Left lung (tissue), 4 donors: ENCODE measurements at regions not wholly inside any gene's neighbourhood (a gene's known extent, or its start where the extent isn't known, plus 50 kb on each side); places are given as distances from the start of the nearest gene placed in this dataset.
A peak's percentile ranks its signal among the peaks of the same experiment; 100 is the strongest.

ENCODE experiments used
- ATAC-seq: fragments of 200-7000 bp; cut with Tn5 transposase; one replicate; pipeline ENCODE4 v1.9.1; 2020; ENCODE audit warnings: moderate library complexity
- DNase-seq, 4 donors: peaks; one replicate each; pipeline ENCODE4 v3.0.0-alpha.2; 2013 to 2020
- H3K27ac ChIP-seq, 2 donors: fragments of 200-600 bp; sonication (generic) in 1 of 2; one replicate each; pipeline versions ENCODE4 v1.5.0 to v1.8.0; 2020 to 2021
- H3K27me3 ChIP-seq, 2 donors: fragments of 200-600 bp; sonication (generic) in 1 of 2; one replicate each; pipeline versions ENCODE4 v1.5.0 to v1.8.0; 2020 to 2021
- H3K36me3 ChIP-seq, 2 donors: fragments of 200-600 bp; sonication (generic) in 1 of 2; one replicate each; pipeline versions ENCODE4 v1.5.0 to v1.8.0; 2020 to 2021
- H3K4me1 ChIP-seq, 2 donors: fragments of 200-600 bp; one replicate each; pipeline ENCODE4 v1.8.0; 2021
- H3K4me3 ChIP-seq, 2 donors: fragments of 200-600 bp; sonication (generic) in 1 of 2; one replicate each; pipeline versions ENCODE4 v1.5.0 to v1.8.0; 2020 to 2021; ENCODE audit warnings: mild to moderate bottlenecking in 1 of 2
- H3K9me3 ChIP-seq, 2 donors: fragments of 200-600 bp; sonication (generic) in 1 of 2; one replicate each; pipeline versions ENCODE4 v1.5.0 to v1.8.0; 2020 to 2021
- CTCF ChIP-seq, 2 donors: fragments of 200-600 bp; sonication (generic) in 1 of 2; IDR thresholded peaks; one replicate each; pipeline versions ENCODE4 v1.5.0 to v1.8.0; 2021; ENCODE audit warnings: antibody characterized with exemption in 2 of 2
- intact Hi-C, 2 donors: fragments of 100-400 bp; cut with DNase I; formaldehyde crosslinking; loops; one replicate each; pipeline versions ENCODE4 v1.11.2 to v1.14.2; 2022
- donor health status: DM: no; HTN: yes; CAD: no.
- donor health status: DM: no; HTN: no; CAD: no.

DNA sequence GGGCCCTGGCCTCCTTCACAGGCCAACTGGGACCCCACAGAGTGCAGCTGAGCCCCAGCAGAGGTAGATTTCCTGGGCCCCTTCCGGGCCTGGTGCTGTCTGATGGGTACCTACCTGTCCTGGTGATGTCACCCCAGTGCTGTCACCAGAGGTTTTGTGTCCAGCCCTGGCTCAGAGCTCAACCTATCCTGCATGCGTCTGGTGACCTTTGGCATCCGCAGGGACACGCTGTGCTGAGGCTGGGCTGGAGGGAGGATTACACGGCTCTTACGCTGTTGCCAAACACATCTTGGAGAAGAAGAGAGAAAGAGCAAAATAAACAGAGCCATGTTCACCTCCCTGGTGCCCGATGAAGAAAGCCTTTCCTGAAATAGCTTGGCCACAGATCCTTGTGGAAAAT, 70.6 kb upstream of the MED9 start:
- Histone ChIP-seq H3K4me1 (peaks cover 0 to 34% of the 10 kb centered on the region in 2 donors), H3K4me3 (no peak overlapping the region), H3K9me3 (no peaks in the 10 kb centered on the region), H3K27ac (no peak overlapping the region), H3K27me3 (peaks cover 0 to 13% of the 10 kb centered on the region in 2 donors), H3K36me3 (no peaks in the 10 kb centered on the region)
- DNase-seq: peak in 1 of 4 donors; percentile 38
- no peak for ATAC-seq
- TF ChIP-seq CTCF (IDR thresholded peaks at IDR 0.05): no peak
- intact Hi-C loops: no loop called here

DNA sequence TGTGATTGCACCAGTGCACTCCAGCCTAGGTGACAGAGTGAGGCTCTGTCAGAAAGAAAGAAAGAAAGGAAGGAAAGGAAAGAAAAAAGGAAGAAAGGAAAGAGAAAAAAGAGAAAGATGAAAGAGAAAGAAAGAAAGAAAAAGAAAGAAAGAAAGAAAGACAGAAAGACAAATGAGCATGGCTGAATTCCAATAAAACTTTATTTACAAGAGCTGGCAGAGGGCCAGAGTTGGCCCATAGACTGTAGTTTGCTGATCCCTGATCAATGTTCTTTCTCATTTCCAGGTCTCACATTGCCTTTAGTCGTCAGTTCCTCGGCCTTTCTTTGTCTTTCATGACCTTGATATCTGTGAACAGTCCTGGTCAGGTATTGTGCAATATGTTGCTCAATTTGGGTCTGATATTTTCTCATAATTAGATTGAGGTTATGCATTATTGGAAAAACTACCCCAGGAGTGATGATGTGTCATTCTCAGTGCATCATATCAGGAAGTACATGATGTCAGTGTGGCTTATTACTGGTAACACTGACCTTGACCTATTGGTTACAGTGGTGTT, 68.5 kb upstream of the MED9 start:
- intact Hi-C loops: no loop called here
- Histone ChIP-seq H3K4me1 (peaks cover 0 to 27% of the 10 kb centered on the region in 2 donors), H3K36me3 (no peaks in the 10 kb centered on the region), H3K9me3 (no peaks in the 10 kb centered on the region), H3K4me3 (no peak overlapping the region), H3K27me3 (peaks cover 0 to 9% of the 10 kb centered on the region in 2 donors), H3K27ac (no peak overlapping the region)
- ATAC-seq (no peak), DNase-seq (no peak)
- no peak for TF ChIP-seq CTCF (IDR thresholded peaks at IDR 0.05)

DNA sequence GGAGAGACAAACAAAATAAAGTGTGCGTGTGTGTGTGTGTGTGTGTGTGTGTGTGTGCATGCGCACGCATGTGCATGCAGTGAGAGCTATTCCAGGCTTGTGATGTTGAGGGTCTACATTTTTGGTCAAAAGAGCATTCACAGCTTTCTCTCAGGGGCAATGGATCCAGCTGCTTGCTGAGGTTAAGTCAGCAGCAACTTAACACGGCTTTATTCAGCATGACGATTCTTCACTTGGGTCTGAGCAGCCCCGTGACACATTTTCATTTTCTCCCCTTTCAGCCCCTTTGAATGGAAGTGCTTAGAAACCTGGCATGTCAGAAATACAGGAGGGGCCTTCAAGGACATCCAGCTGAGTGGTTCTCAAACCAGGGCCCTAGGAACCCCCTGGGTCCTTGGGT, 66.4 kb upstream of the MED9 start:
- Histone ChIP-seq H3K4me3 (no peak overlapping the region), H3K27ac (no peak overlapping the region), H3K4me1 (peaks cover 0 to 14% of the 10 kb centered on the region in 2 donors), H3K9me3 (no peaks in the 10 kb centered on the region), H3K27me3 (no peaks in the 10 kb centered on the region), H3K36me3 (no peaks in the 10 kb centered on the region)
- no peak for TF ChIP-seq CTCF (IDR thresholded peaks at IDR 0.05)
- DNase-seq (no peak), ATAC-seq (no peak)
- intact Hi-C loops: no loop called here

GRCh38 chr17:17411692-17412091, 65.1 kb upstream of the MED9 start:
- H3K4me3 ChIP-seq: no peak overlapping the region
- H3K36me3 ChIP-seq: no peaks in the 10 kb centered on the region
- no peak for TF ChIP-seq CTCF (IDR thresholded peaks at IDR 0.05)

DNA sequence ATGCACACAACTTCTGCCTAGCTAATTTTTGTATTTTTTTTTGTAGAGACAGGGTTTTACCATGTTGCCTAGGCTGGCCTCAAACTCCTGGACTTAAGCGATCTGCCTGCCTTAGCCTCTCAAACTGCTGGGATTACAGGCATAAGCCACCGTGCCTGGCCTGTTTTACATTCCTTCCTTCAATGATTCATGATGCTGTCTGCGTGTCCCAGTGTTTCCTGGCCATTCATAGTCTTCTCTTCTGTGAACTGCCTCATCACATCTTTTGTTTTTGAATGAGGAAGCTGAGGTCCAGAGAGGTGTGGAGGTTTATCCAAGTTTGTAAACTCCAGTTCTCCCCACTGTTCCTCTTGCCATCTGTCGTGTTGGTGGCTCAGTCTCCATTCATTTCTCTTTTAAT, 64.5 kb upstream of the MED9 start:
- Histone ChIP-seq H3K27ac (no peak overlapping the region), H3K27me3 (no peaks in the 10 kb centered on the region), H3K9me3 (no peaks in the 10 kb centered on the region), H3K36me3 (no peaks in the 10 kb centered on the region), H3K4me1 (peaks cover 0 to 33% of the 10 kb centered on the region in 2 donors), H3K4me3 (no peak overlapping the region)
- ATAC-seq (no peak), DNase-seq (no peak)
- no peak for TF ChIP-seq CTCF (IDR thresholded peaks at IDR 0.05)
- intact Hi-C loops: no loop called here

More at GRCh38 chr17:17411692-17412091, 65.1 kb upstream of the MED9 start:
- Histone ChIP-seq H3K27me3 (no peaks in the 10 kb centered on the region), H3K9me3 (no peaks in the 10 kb centered on the region), H3K27ac (no peak overlapping the region), H3K4me1 (peaks cover 0 to 26% of the 10 kb centered on the region in 2 donors)
- DNase-seq (no peak), ATAC-seq (no peak)
- intact Hi-C loops: no loop called here
